BLaER1 treated with 17β-estradiol and CSF1 and Interleukin-3, amounts not matched to agents 10 nM and 100 nM (cell line): ENCODE measurements at regions not wholly inside any gene's neighbourhood (a gene's known extent, or its start where the extent isn't known, plus 50 kb on each side); places are given as distances from the start of the nearest gene placed in this dataset.

ENCODE experiments used
- H3K27ac ChIP-seq, 11 experiments: shearing (Covaris generic); formaldehyde crosslinking; 2 replicates each; pipeline ENCODE4 v1.8.1; 2022
- H3K27me3 ChIP-seq, 11 experiments: shearing (Covaris generic); formaldehyde crosslinking; 2 replicates each; pipeline ENCODE4 v1.8.1; 2022
- H3K36me3 ChIP-seq, 11 experiments: shearing (Covaris generic); formaldehyde crosslinking; 2 replicates each; pipeline ENCODE4 v1.8.1; 2022
- H3K4me1 ChIP-seq, 10 experiments: shearing (Covaris generic); formaldehyde crosslinking; 2 replicates each; pipeline ENCODE4 v1.8.1; 2022
- H3K4me2 ChIP-seq, 11 experiments: shearing (Covaris generic); formaldehyde crosslinking; 2 replicates each; pipeline ENCODE4 v1.8.1; 2022
- H3K4me3 ChIP-seq, 10 experiments: shearing (Covaris generic); formaldehyde crosslinking; 2 replicates each; pipeline ENCODE4 v1.8.1; 2022
- H3K9ac ChIP-seq, 11 experiments: shearing (Covaris generic); formaldehyde crosslinking; 2 replicates each; pipeline ENCODE4 v1.8.1; 2022
- H3K9me3 ChIP-seq, 11 experiments: shearing (Covaris generic); formaldehyde crosslinking; replicated peaks in 1 of 11; 2 replicates each; pipeline ENCODE4 v1.8.1; 2022
- H4K20me1 ChIP-seq, 11 experiments: shearing (Covaris generic); formaldehyde crosslinking; 2 replicates each; pipeline ENCODE4 v1.8.1; 2022
- Cebpa-rat ChIP-seq, 11 experiments: shearing (Covaris generic); IDR thresholded peaks; 2 replicates each; pipeline ENCODE4 v1.8.1; 2022

DNA sequence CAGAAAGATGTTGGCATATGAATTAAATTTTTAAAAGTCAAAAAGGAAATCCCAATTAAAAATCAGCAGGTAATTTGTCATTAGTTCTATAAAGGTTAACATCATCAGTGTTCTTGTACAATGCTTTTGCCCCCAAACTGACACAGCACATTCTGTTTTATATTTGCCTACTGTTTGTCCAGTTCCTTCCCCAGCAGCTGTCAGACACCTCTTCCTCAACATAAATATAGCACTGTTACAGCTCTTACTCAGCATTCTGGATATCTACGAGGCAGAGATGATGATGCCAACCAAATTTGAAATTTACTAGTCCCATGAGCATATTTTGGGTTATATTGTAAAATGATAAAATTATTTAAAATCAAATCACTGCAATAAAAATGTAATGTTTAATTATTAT lies 124.6 kb downstream of the SINHCAF start:
- no peaks in the 10 kb centered on the region for H3K9me3 ChIP-seq
- peak overlapping the region in 1 of 11 experiments; percentile 19; a peak in 1 of 22 replicates for H3K27ac ChIP-seq
- H3K4me1 ChIP-seq: peaks cover 0 to 53% (median 0%) of the 10 kb centered on the region in 10 experiments; a peak in 7 of 20 replicates
- no peaks in the 10 kb centered on the region for H3K27me3 ChIP-seq
- H3K4me3 ChIP-seq: no peak overlapping the region
- no peak overlapping the region for H3K9ac ChIP-seq
- peak overlapping the region in 3 of 11 experiments; percentile 38 to 65 (median 52); a peak in 4 of 22 replicates for H3K4me2 ChIP-seq
- TF ChIP-seq Cebpa-rat (IDR thresholded peaks at IDR 0.05): no peak
- no peaks in the 10 kb centered on the region for H4K20me1 ChIP-seq
- H3K36me3 ChIP-seq: no peaks in the 10 kb centered on the region

DNA sequence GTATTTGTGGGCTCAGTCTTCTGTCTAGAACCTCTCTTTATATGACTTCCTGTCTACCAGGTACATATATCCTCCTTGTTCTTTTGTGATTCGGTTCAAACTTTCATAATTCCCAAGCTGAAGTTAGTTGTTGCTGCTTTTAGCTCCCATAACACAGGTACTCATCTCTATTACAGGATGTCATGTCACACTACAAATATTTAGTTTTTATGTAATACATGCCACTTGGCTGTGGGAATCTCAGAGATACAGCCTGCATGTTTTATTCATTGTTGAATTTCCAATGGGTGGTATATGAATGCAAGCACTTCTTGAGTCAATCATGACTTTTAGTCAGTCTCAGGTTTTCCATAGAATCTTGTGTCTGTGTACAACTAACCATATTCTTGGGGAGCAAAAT lies 122.7 kb downstream of the SINHCAF start:
- Histone ChIP-seq H3K36me3 (no peaks in the 10 kb centered on the region), H3K9ac (no peak overlapping the region), H3K27ac (no peak overlapping the region), H3K27me3 (no peaks in the 10 kb centered on the region), H3K4me2 (peak overlapping the region in 1 of 11 experiments; percentile 51; a peak in 2 of 22 replicates), H3K4me3 (no peak overlapping the region), H3K9me3 (no peaks in the 10 kb centered on the region), H3K4me1 (peaks cover 0 to 53% (median 0%) of the 10 kb centered on the region in 10 experiments; a peak in 7 of 20 replicates), H4K20me1 (no peaks in the 10 kb centered on the region)
- TF ChIP-seq Cebpa-rat (IDR thresholded peaks at IDR 0.05): no peak

DNA sequence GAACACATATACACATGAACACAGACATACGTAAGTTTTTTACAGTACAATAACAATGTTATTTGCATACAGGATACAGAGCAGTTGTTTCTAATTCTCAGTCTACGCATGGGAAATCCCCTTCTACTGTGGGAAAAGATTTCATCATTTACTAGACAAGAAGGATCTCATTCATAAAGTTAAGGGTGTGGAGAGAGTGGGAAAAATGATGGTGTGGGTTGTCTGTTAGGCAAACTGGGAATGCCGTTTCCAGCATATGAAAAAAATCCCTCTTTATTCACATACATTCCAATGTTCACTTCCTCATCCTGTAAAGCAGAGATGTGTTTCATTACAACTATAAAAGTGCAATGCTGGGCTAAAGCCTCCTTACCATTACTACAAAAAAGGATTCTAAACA lies 120.9 kb downstream of the SINHCAF start:
- TF ChIP-seq Cebpa-rat (IDR thresholded peaks at IDR 0.05): no peak

DNA sequence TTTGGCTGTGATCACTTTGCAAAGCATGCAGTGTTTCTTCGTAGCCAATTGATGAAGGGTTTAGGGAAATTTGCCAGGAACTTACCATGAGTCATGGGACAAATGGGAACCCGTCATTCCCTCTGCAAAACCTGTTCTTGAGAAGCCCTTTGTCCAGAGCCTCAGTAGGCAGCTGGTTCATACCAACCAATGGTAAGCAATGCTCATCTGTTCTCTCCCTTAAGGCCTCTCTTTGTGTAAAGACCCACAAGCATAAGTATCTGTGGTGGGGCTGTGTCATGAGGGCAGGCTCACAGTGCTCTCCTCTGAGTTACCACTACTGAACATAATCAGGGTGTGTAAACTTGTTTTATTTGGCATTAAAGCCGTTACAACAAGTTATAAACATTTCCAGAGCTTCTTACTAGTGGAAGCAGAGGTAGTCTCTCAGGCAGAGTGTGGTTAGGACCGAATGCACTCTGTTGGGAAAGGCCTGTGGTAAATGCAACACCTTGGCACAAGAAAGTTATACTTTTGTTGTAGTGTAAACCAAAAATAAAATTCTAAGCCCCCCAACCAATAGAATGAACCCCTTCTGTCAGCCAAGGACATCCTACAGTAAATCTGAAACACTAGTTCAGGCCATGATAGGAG lies 119.8 kb downstream of the SINHCAF start:
- no peaks in the 10 kb centered on the region for H3K27me3 ChIP-seq
- TF ChIP-seq Cebpa-rat (IDR thresholded peaks at IDR 0.05): no peak
- H3K36me3 ChIP-seq: no peaks in the 10 kb centered on the region
- no peak overlapping the region for H3K4me3 ChIP-seq
- H3K4me2 ChIP-seq: peak overlapping the region in 3 of 11 experiments; percentile 14 to 65 (median 44); a peak in 5 of 22 replicates
- H3K4me1 ChIP-seq: peaks cover 0 to 44% (median 0%) of the 10 kb centered on the region in 10 experiments; a peak in 7 of 20 replicates
- no peak overlapping the region for H3K27ac ChIP-seq
- no peak overlapping the region for H3K9ac ChIP-seq
- 0 out of 22 replicates have a peak, but pooled peaks cover 0 to 4% (median 0%) of the 10 kb centered on the region in 11 experiments for H3K9me3 ChIP-seq
- no peaks in the 10 kb centered on the region for H4K20me1 ChIP-seq

More for the DNA sequence above, 120.9 kb downstream of the SINHCAF start:
- Histone ChIP-seq H3K9ac (no peak overlapping the region), H4K20me1 (no peaks in the 10 kb centered on the region), H3K4me3 (no peak overlapping the region), H3K27ac (peak overlapping the region in 1 of 11 experiments; percentile 42; a peak in 1 of 22 replicates), H3K36me3 (no peaks in the 10 kb centered on the region), H3K9me3 (0 out of 22 replicates have a peak, but pooled peaks cover 0 to 4% (median 0%) of the 10 kb centered on the region in 11 experiments), H3K4me2 (peak overlapping the region in 3 of 11 experiments; percentile 24 to 51 (median 50); a peak in 6 of 22 replicates), H3K27me3 (no peaks in the 10 kb centered on the region), H3K4me1 (peaks cover 0 to 53% (median 0%) of the 10 kb centered on the region in 10 experiments; a peak in 7 of 20 replicates)

DNA sequence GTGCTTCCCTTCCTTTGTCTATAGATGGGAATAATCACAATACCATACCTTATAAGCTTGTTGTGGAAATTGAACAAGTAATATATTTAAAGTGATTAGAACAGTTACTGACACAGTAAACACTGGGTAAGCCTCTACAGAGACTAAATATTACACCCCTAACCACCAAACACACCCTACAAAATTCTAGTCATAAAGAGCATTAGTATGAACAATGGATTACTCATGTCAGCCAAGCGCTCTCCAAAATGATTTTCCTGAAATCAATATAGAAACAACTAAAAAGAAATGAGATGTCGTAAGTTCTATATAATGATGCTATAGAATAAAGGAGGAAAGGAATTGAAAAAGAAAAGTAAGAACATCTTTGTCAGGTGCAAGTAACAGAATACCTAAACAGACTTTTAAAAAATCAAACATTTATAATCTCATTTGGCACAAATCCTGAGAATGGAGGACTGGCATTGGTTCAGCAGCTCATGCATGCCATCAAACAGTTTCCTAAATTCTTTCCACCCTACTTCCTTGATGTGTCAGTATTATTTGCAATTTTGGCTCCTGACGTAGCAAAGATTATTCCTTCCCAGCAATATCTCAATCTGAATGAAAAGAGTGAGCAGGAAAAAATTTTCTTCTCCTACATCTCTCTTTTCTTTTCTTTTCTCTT lies 118.0 kb downstream of the SINHCAF start:
- TF ChIP-seq Cebpa-rat (IDR thresholded peaks at IDR 0.05): no peak

DNA sequence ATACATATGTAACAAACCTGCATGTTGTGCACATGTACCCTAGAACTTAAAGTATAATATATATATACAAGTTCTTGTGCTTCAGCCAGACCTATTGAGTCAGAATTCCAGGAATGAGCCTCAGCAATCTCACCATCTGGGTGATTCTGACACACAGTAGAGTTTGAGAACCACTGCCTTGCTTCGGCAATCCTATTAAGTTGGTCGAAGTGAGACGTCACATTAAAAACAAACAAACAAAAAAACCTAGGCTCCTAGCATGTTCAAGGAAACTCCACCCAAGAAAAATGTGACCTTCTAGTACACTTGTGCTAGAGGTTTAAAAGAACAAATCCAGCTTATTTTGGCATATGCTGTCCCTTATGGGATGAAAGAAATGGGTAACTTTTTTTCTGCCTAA lies 115.8 kb downstream of the SINHCAF start:
- H3K4me1 ChIP-seq: peaks cover 0 to 11% (median 0%) of the 10 kb centered on the region in 10 experiments; a peak in 6 of 20 replicates
- H3K27ac ChIP-seq: no peak overlapping the region
- TF ChIP-seq Cebpa-rat (IDR thresholded peaks at IDR 0.05): no peak

More for the DNA sequence above, 118.0 kb downstream of the SINHCAF start:
- Histone ChIP-seq H3K4me1 (peaks cover 0 to 32% (median 0%) of the 10 kb centered on the region in 10 experiments; a peak in 6 of 20 replicates), H3K4me3 (no peak overlapping the region), H3K36me3 (no peaks in the 10 kb centered on the region), H4K20me1 (no peaks in the 10 kb centered on the region), H3K9me3 (0 out of 22 replicates have a peak, but pooled peaks cover 0 to 4% (median 0%) of the 10 kb centered on the region in 11 experiments), H3K4me2 (no peak overlapping the region), H3K9ac (no peak overlapping the region), H3K27ac (no peak overlapping the region), H3K27me3 (no peaks in the 10 kb centered on the region)

DNA sequence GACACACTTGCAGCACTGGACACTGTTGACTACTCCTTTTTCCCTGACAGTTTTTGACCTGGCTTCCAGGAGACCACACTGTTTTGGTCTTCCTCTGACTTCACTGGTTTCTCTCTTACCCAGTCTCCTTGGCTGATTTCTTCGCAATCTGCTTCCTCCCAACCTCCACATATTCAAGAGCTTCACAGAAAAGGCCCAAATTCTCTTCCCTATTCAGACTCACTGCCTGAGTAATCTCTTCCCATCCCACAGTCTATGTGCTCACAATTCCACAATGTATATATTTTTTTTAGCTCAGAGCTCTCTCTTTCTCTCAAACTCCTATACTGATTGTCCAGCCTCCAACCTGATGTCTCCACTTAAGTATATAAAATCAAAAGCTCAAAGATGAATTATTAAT lies 115.4 kb downstream of the SINHCAF start:
- Histone ChIP-seq H3K9me3 (0 out of 22 replicates have a peak, but pooled peaks cover 0 to 4% (median 0%) of the 10 kb centered on the region in 11 experiments), H3K27ac (no peak overlapping the region), H3K27me3 (no peaks in the 10 kb centered on the region), H4K20me1 (no peaks in the 10 kb centered on the region), H3K4me1 (peaks cover 0 to 8% (median 0%) of the 10 kb centered on the region in 10 experiments; a peak in 5 of 20 replicates), H3K4me3 (no peak overlapping the region), H3K9ac (no peak overlapping the region), H3K4me2 (no peak overlapping the region), H3K36me3 (no peaks in the 10 kb centered on the region)
- TF ChIP-seq Cebpa-rat (IDR thresholded peaks at IDR 0.05): no peak

More for the DNA sequence above, 115.8 kb downstream of the SINHCAF start:
- Histone ChIP-seq H3K9me3 (0 out of 22 replicates have a peak, but pooled peaks cover 0 to 4% (median 0%) of the 10 kb centered on the region in 11 experiments), H3K4me3 (no peak overlapping the region), H3K36me3 (no peaks in the 10 kb centered on the region), H3K4me2 (no peak overlapping the region), H3K9ac (no peak overlapping the region), H3K27me3 (no peaks in the 10 kb centered on the region), H4K20me1 (no peaks in the 10 kb centered on the region)

DNA sequence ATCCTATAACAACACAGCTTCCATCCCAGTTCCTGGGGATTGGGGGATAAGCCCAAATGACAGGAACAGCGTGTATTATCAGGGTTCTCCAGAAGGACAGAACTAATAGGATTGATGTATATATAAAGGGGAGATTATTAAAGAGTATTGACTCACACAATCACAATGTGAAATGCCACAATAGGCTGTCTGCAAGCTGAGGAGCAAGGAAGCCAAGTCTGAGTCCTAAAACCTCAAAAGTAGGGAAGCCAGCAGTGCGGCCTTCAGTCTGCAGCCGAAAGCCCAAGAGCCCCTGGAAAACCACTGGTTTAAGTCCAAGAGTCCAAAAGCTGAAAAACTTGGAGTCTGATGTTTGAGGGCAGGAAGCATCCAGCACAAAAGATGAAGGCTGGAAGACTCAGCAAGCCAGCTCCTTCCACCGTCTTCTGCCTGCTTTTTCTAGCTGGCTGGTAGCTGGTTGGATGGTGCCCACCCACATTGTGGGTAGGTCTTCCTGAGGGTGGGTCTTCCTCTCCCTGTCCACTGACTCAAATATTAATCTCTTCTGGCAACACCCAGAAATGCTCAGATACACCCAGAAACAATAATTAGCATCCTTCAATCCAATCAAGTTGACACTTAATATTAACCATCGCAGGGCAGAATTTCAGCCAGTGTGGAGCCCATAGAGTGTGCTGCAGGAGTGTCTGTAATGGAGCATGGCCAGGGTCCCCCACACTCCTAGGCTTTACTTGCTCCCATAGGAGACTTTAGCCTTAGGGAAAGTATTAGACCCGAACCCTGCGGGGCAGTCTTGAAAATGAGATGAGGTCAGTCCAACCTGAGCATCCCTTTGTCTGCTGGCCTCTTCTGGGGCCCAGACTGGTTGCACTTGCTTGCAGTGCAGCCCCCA lies 111.1 kb downstream of the SINHCAF start:
- Histone ChIP-seq H3K4me3 (no peak overlapping the region), H3K4me1 (no peaks in the 10 kb centered on the region), H3K27me3 (no peaks in the 10 kb centered on the region), H3K36me3 (no peaks in the 10 kb centered on the region), H3K9ac (no peak overlapping the region), H4K20me1 (no peaks in the 10 kb centered on the region), H3K4me2 (no peak overlapping the region), H3K9me3 (no peaks in the 10 kb centered on the region), H3K27ac (no peak overlapping the region)
- no peak for TF ChIP-seq Cebpa-rat (IDR thresholded peaks at IDR 0.05)
